HG03175 (cell line): ENCODE measurements at regions not wholly inside any gene's neighbourhood (a gene's known extent, or its start where the extent isn't known, plus 50 kb on each side); places are given as distances from the start of the nearest gene placed in this dataset.
"Not testable (repeated sequence)": the region's sequence is repeated elsewhere in the genome, so short reads cannot be mapped to it uniquely, and the experiment has no call there.

Source experiments
- ATAC-seq: cut with Tn5 transposase; IDR thresholded peaks from one replicate; pipeline ENCODE4 v1.9.1; 2021; ENCODE audit warnings: mild to moderate bottlenecking, moderate library complexity; ENCODE audit not compliant: unreplicated experiment

DNA sequence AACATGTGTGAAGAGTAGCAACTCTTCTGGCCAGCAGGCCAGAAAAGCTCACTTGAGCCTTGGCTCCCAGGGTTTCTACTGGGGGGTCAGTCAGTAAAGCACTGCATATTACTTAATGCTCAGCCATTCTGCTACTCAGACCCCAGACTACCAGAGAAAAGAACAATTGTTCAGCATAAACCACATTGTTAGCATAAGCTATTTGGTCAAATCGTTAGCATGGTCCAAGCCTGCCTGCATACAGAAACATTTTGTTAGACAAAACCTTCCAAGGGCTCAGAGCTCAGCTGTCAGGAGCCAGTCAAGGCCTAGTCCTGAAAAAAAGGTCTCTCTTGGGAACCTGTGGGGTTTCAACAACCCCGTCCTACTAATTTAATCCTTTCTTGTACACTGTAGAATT lies 449.3 kb downstream of the PRR16 start:
- no peak for ATAC-seq

DNA sequence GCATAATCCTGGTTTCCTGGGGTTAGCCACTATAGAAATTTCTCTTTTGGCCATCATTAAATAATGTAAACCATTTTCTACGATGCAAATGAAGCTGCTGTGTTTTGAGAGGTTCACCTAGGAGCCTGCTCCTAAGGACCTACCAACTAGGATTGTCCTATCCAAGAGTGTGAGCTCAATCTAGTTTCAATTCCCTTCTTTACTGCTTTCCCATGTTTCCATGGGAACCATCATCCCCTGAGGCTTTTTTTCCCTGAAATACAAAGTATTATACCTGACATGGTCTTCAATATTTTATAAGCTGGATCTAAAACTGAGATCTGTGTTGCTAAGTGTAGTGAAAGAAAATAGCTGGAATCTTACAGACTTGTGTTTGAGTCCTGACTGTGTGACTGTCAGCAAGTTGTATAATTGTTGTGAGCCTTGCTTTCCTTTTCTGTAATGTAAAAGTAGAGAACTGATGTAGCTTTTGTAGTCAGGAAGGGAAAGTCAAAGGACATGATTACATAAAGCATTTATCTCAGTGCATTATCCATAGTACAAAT lies 453.2 kb downstream of the PRR16 start:
- no peak for ATAC-seq

DNA sequence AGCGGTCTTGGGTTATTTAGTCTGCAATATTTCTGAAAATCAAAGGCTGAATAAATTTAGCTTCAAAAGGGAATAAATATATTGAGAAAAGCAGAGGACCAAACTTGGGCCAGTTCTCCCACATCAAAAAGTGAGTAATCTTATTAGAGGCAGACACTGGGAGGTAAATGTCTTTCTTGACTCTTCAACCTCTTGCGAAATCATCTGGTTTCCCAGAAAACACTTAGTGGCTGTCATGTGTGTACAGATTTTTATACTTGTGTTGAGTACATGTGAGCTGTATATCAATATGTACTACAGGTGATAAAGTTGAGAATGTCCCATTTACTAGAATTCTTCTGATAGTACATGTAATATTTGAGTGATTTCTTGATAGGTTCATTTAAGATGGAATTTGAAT lies 454.9 kb downstream of the PRR16 start:
- no peak for ATAC-seq

DNA sequence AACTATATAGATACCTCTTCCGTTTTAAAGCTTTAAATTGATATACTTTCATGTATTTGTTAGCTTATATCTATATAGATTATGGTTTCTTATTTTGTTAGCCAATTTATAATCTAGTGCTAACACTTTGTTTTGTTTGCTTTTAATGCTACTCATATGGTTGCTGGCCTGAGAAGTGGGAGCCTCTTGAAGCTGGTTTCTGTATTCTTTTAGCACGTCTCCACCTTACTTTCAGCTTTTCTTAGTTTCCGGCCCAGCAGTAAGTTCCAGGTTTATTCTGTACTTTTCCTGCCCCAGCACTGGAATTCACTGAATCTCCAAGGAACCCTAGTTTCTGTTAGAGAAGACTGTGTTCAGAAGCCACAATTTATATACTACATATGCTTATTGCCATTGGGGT lies 458.9 kb downstream of the PRR16 start:
- no peak for ATAC-seq

DNA sequence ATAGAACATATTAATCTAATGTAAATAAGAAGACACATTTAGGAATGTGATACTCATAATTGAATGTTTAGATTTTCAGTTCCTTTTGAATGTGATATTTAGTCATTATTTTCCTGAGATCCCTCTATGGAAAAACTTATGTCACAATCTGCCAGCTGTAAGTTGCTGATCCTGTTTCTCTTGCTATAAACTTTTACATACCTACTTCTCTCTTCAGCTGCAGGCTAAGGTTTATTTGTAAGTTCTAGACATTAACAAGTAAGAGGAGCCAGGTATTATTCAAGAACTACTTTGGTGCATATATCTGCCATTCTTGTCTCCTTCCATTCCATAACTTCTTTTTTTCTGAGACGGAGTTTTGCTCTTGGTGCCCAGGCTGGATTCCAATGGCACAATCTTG lies 462.4 kb downstream of the PRR16 start:
- no peak for ATAC-seq

DNA sequence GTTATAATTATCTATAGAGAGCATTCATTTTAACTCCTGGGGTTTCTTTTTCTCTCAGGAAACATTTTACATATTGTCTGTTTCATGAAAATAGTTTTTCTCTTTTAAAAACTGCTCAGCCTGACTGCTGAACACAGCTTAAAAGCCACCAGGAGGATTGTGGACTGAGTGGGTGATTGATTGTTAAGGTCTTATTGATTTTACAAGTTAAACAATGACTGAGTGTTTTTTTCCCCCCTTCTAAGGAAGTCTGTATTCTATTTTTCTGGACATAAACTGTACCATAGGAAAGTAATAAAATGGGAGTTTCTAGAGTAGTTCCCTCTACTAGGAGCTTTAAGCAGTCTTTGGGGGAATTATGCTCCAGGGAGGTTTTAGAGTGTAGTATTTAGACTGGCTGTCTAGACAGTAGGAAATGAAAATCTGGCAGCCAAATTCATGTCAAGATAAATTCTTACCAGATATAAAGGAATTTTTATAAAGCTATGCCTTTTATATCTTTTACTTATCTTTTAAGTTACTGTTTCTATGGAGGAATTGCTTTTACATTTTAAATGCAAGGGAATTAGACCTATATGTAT lies 463.9 kb downstream of the PRR16 start:
- no peak for ATAC-seq

DNA sequence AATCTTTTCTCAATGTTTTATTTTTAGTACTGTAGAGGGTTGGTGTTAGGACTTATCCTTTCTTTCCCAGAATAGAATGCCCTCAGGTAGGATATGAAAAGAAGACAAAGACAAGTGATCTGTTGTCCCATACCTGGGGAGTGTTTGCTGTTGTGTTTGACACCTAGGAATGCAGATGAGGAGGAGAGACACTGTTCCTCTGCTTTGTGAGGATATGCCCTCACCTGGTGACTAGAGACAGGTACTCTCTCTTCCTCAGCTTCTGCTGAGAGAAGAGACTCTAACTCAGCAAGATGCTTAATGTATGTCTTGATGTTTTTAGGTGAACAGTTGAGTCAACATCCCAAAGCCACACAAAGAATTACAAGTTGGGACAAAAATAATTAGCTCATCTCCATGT lies 468.4 kb downstream of the PRR16 start:
- no peak for ATAC-seq

DNA sequence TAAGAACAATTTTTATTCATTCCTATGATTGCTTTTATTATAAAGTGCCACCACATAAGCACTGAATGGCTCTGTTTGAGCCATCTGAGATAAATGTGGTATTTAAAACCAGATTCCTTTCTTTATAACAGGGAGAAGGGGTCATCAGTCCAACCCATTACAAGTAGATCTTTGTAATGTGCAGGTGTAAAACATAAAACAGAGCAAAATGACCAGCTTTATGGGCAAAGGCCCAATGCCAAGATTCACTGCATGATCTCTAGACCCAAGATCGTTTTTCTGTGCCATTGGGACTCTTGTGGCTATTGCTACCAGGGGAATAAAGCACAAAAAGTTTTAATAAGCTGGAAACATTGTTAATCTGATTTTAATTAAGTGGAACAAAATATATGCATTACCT lies 469.9 kb downstream of the PRR16 start:
- no peak for ATAC-seq

DNA sequence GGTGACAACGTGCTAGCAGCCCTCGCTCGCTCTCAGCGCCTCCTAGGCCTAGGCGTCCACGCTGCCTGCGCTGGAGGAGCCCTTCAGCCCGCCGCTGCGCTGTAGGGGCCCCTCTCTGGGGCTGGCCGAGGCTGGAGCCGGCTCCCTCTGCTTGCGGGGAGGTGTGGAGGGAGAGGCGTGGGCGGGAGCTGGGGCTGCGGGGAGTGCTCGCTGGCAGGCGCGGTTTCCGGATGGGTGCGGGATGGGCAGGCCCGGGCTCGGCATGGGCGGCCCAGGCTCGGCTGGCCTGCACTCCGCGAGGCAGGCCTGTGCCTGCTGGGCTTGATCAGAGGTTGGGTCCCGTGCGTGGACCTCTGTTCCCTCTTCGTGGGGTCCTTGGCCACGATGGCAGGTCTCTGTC lies 472.6 kb downstream of the PRR16 start:
- ATAC-seq: no peak

DNA sequence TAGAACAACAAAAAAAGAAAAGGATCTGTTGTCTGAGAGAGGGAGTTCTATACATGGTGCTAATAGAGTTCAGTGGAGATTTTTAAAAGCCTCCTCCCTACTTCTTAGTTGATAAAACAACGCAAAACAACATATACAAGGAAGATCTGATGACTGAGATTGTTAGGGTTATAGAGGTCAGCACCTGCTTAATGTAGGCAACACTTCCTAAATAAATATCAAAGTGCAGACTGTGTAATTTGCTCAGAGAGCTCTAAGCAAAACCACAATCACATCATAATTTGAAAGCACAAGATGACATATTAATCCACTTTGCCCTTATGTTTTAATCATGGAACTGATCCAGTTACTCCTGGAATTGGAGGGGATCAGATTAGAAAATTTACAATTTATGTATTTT lies 474.5 kb downstream of the PRR16 start:
- no peak for ATAC-seq

DNA sequence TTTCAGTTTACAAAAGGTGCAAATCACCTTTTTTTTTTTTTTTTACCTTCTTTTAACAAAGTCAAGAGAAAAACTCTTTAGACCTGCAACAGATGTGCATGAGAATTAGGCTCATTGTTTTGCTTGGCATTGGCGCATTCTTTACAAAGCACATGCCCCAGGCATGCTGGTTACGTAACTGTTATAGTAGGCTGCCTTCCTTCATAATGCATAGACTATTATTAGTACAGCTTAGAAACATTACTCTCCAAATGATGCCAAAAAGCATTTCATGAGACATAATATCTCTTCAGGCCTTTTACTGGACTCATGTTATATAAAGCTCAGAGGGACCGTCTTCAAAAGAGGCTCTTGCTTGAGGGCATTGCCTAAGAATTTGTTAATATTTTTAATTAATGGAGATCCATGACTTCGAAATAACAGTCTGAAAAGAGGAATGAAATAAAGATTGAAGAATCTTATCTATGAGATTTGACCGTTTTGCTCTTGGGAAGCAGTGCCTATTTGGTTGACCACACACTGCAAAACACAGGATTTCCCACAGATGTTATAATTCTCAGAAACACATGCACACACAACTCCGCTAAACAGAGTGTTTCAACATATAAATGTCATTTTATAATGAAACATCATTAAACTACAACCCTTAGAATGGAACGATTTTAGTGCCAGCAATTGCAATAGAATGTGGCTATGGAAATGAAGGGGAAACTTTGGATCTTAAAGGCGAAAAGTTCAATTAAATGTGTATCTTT lies 478.7 kb downstream of the PRR16 start:
- ATAC-seq: no peak

DNA sequence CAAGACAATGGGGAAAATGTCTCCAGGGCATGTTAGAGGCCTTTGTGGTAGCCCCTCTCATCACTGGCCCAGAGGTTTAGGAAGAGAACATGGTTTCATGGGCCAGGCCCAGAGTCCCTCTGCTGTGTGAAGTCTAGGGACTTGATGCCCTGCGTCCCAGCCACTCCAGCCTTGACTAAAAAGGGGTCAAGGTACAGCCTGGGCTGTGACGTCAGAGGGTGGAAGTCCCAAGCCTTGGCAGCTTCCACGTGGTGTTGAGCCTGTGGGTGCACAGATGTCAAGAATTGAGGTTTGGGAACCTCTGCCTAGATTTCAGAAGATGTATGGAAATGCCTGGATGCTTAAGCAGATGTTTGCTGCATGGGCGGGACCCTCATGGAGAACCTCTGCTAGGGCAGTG lies 485.5 kb downstream of the PRR16 start:
- not testable (repeated sequence) for ATAC-seq

DNA sequence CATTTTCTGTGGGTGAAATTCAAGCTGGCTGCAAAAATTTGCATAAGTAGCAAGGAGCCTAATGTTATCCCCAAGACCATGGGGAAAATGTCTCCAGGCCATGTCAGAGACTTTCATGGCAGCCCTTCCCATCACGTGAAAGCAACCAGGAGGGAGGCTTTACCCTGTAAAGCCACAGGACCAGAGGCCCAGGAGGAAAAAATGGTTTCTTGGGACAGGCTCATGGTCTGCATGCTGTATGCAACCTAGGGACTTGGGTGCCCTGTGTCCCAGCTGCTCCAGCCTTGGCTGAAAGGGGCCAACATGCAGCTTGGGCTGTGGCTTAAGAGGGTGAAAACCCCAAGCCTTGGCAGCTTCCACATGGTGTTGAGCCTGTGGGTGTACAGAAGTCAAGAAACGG lies 489.3 kb downstream of the PRR16 start:
- not testable (repeated sequence) for ATAC-seq

DNA sequence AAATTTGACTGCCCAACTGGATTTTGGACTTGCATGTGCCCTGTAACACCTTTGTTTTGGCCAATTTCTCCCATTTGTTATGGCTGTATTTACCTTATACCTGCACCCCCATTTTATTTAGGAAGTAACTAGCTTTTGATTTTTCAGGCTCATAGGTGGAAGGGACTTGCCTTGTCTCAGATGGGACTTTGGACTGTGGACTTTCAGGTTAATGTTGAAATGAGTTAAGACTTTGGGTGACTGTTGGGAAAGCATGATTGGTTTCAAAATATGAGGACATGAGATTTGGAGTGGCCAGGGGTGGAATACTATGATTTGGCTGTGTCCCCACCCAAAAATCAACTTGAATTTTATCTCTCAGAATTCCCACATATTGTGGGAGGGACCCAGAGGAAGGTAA lies 490.2 kb downstream of the PRR16 start:
- ATAC-seq: no peak

DNA sequence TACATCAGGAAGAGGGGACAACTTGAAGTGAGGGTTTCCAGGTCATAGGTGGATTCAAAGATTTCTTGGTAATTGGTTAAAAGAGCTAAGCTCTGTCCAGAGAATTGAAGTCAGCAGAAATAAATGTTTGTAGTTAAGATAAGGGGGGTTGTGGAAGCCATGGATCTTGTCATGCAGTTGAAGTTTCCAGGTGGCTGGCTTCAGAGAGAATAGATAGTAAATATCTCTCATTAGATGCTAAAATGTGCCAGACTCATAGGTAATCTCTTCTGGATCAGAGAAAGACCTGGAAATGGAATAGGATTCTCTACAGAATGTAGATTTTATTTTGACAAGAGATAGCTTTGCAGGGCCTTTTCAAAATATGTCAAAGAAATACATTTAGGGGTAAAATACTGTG lies 491.7 kb downstream of the PRR16 start:
- ATAC-seq: no peak

DNA sequence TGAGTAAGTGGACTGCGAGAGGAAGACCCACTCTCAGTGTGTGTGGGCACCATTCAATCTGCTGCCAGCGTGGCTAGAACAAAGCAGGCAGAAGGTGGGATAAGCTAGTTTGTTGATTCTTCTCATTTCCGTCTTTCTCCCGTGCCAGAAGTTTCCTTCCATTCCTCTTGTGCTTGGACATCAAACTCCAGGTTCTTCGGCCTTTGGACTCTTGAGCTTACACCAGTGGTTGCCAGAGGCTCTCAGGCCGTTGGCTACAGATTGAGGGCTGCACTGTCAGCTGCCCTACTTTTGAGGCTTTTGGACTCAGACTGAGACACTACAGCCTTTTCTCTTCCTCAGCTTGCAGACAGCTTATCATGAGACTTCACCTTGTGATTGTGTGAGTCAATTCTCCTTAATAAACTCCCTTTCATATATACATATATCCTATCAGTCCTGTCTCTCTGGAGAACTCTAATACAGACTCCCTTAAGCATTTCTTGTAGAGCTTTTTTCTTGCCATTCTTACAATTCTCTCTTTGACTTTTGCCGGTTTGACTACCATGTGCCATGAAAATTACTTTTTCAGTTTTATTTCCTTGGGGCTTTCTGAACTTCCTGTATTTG lies 494.9 kb downstream of the PRR16 start:
- no peak for ATAC-seq

DNA sequence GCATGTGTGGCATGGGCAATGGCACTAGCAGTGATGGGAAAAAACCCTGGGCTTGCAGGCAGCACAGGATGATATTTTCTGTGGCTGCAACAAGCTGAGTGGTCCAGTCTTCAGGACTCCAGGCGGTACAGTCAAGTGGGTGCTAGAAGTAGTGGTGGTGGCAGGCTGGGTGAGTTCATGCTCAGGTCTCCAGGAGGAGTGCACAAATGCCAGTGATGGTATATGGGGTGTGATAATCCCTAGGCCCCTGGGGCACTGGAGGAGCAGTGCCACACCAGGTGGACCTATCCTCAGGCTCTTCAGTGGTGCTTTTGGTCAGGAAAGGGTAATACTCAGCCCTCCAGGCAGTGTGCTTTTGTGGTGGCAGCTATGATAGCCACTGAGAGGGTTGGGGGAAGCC lies 496.4 kb downstream of the PRR16 start:
- no peak for ATAC-seq

DNA sequence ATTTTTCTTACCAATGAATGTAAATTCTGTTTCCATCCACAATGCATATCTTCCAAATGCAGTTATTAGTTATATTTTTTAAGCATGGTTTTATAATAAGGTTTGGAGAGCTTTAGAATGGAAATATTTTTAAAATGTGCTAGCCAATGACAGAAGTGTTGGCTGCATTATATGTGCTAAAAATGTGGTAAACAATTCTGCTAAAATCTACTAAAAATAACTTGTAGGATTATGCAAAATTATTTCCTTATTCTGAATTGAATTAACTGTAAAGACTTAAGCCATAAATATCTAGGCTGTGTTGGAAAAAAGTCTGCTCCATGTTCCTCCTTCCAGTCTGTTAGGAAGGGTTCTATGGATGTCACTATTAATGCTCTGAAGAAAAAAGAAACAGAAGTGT lies 503.3 kb downstream of the PRR16 start:
- ATAC-seq: no peak

DNA sequence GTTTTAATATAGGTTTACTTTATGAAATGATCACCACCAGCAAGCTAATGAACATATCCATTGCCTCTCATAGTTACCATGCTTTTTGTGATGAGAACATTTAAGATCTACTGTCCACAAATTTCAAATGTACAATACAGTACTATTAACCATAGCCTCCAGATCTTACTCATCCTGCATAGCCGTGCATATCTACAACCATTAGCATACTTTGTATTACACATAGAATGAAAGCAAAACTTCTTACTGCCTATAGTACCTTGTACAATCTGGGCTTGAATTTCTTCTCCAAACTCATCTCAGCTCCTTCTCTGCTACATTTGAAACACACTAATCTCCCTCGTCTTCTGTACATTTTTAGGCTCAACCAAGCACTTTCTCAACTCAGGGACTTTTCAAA lies 510.6 kb downstream of the PRR16 start:
- no peak for ATAC-seq

DNA sequence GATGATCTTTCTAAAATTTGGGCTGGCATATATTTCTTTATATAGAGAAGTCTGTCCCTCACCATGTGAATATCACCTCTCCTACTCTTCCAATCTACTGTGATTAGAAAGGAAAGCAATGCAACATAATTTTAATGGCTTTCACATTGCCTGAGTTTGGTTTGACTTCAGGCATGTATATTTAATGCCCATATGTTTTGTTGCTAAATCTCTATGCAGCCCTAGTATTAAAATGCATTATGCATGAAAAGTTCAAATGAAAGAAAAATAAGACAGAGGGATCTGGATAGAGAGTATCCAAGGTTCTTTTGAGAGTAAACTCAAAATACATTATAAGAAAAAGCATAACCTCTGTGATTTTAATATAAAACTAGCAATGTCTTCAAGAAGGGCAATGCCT lies 518.3 kb downstream of the PRR16 start:
- no peak for ATAC-seq

DNA sequence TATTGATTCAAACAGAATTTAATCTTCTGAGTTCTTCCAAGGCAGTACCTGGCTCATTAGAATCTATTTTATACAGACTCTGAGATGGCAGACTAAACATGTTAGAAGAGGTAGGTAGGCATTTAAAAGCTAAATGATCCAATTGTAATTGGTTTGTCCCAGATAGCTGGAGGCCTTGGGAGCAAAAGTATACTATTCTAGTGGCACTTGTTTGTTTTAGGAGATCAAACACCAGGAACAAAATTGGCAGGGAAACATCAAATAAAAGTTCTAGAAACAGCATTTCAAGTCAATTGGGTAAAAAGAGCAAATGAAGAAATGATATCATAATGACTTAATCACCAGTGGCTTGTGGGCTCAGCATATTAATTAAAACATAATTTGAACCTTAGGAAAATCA lies 521.4 kb downstream of the PRR16 start:
- ATAC-seq: no peak

DNA sequence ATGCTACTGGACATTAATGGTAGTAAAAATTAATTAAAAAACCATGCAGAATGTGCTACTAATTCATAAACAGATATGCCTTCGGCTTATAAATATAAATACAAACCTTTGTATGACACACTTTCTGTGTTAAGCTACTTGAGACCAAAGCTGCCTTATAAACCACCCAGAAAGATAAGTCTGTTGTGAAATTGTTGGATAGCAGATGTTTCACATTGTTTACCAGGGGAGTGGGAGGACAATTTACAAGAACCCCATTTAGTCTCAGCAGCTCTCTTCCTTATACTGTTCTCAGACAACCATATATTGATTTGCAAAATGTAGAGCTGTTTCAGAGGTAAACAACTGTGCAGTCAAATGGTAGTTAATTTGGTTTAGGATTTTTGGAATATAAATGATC lies 524.4 kb downstream of the PRR16 start:
- no peak for ATAC-seq
